Osteocyte (in vitro differentiated cells): ENCODE measurements at regions not wholly inside any gene's neighbourhood (a gene's known extent, or its start where the extent isn't known, plus 50 kb on each side); places are given as distances from the start of the nearest gene placed in this dataset.
"Not testable (repeated sequence)": the region's sequence is repeated elsewhere in the genome, so short reads cannot be mapped to it uniquely, and the experiment has no call there.

Experiments used
- DNase-seq: peaks from one replicate; pipeline ENCODE4 v3.0.0; 2021; ENCODE audit warnings: mixed read lengths; ENCODE audit not compliant: unreplicated experiment; ENCODE audit errors: extremely low spot score
- H3K27ac Mint-ChIP-seq: one replicate; pipeline ENCODE4 v1.8.0; 2021; ENCODE audit warnings: mild to moderate bottlenecking, mixed read lengths; ENCODE audit not compliant: unreplicated experiment
- H3K27me3 Mint-ChIP-seq: one replicate; pipeline ENCODE4 v1.8.0; 2021; ENCODE audit warnings: mixed read lengths; ENCODE audit not compliant: unreplicated experiment
- H3K36me3 Mint-ChIP-seq: one replicate; pipeline ENCODE4 v1.8.0; 2021; ENCODE audit warnings: mixed read lengths; ENCODE audit not compliant: unreplicated experiment
- H3K4me1 Mint-ChIP-seq: one replicate; pipeline ENCODE4 v1.8.0; 2021; ENCODE audit warnings: mixed read lengths; ENCODE audit not compliant: unreplicated experiment
- H3K4me3 Mint-ChIP-seq: one replicate; pipeline ENCODE4 v1.8.0; 2021; ENCODE audit warnings: mild to moderate bottlenecking, moderate library complexity, mixed read lengths; ENCODE audit not compliant: unreplicated experiment
- H3K9me3 Mint-ChIP-seq: one replicate; pipeline ENCODE4 v1.8.0; 2021; ENCODE audit warnings: mixed read lengths; ENCODE audit not compliant: unreplicated experiment
- TF ChIP-seq, protein P1 (sequence below): fragments of 200-600 bp; sonication (generic); IDR thresholded peaks from 2 replicates; pipeline ENCODE4 v1.5.0; 2021; ENCODE audit warnings: antibody characterized with exemption, mild to moderate bottlenecking, moderate library complexity

DNA sequence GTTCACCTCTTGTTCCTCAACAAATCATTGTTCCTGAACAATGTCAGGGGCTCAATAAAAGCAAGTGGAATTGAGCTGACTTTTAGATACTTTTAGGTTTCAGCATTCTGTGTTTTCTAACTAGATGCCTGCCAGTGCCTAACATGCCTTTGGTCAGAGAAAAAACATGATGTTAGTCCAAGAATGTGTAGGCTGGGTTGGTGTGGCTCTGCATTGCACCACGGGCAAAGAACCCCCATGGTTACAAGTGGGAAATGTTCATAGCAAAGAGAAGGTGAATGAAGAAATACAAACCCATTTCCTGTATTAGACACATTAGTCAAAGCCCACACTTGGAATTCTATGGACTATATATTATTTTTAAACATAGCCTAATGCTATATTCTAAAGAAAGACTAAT is 193.3 kb downstream of the TMEM200A start:
- H3K36me3 Mint-ChIP-seq, result no peaks in the 10 kb centered on the region

DNA sequence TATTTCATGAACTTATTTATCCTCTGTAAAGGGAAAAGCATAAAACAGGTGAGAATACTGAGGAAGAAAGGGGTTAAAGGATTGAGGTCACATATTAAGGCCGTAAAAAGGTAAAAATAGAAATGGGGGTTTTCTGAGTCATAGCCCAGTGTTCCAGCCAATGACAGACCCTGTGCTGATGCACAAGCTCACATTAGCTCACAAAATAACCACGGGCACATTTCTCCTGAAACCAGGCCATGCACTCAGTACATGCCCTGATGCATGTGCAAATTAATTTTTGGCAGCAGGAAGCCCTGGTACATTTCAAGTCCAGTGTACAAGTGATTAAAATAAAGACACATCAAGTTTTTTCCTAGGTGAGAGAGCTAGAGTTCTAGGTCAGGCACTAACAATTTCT is 194.4 kb downstream of the TMEM200A start:
- Mint-ChIP-seq H3K4me3 (no peak overlapping the region), H3K27ac (no peak overlapping the region), H3K36me3 (no peaks in the 10 kb centered on the region), H3K27me3 (no peaks in the 10 kb centered on the region), H3K4me1 (peaks cover 29% of the 10 kb centered on the region), H3K9me3 (no peaks in the 10 kb centered on the region)
- TF ChIP-seq, protein P1, sequence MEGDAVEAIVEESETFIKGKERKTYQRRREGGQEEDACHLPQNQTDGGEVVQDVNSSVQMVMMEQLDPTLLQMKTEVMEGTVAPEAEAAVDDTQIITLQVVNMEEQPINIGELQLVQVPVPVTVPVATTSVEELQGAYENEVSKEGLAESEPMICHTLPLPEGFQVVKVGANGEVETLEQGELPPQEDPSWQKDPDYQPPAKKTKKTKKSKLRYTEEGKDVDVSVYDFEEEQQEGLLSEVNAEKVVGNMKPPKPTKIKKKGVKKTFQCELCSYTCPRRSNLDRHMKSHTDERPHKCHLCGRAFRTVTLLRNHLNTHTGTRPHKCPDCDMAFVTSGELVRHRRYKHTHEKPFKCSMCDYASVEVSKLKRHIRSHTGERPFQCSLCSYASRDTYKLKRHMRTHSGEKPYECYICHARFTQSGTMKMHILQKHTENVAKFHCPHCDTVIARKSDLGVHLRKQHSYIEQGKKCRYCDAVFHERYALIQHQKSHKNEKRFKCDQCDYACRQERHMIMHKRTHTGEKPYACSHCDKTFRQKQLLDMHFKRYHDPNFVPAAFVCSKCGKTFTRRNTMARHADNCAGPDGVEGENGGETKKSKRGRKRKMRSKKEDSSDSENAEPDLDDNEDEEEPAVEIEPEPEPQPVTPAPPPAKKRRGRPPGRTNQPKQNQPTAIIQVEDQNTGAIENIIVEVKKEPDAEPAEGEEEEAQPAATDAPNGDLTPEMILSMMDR, result no peak
- DNase-seq, result no peak

More for the DNA sequence above, 193.3 kb downstream of the TMEM200A start:
- H3K4me3 Mint-ChIP-seq, result no peak overlapping the region
- DNase-seq, result no peak
- H3K27ac Mint-ChIP-seq, result no peak overlapping the region
- H3K4me1 Mint-ChIP-seq, result peaks cover 29% of the 10 kb centered on the region
- TF ChIP-seq, protein P1, result no peak
- no peaks in the 10 kb centered on the region for H3K27me3 Mint-ChIP-seq
- no peaks in the 10 kb centered on the region for H3K9me3 Mint-ChIP-seq

DNA sequence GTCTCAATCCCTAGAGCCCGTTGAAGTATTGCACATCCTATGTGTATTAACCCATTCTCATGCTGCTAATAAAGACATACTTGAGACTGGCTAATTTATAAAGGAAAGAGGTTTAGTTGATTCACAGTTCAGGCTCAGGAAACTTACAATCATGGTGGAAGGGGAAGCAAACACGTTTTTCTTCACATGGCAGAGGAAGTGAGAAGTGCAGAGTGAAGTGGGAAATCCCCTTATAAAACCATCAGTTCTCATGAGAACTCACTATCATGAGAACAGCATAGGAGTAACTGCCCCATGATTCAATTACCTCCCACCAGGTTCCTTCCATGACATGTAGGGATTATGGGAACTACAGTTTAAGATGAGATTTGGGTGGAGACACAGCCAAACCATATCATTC is 195.3 kb downstream of the TMEM200A start:
- H3K36me3 Mint-ChIP-seq, H3K9me3 Mint-ChIP-seq, H3K27me3 Mint-ChIP-seq, DNase-seq, H3K27ac Mint-ChIP-seq, H3K4me3 Mint-ChIP-seq: not testable (repeated sequence)
- H3K4me1 Mint-ChIP-seq, result peaks cover 29% of the 10 kb centered on the region

DNA sequence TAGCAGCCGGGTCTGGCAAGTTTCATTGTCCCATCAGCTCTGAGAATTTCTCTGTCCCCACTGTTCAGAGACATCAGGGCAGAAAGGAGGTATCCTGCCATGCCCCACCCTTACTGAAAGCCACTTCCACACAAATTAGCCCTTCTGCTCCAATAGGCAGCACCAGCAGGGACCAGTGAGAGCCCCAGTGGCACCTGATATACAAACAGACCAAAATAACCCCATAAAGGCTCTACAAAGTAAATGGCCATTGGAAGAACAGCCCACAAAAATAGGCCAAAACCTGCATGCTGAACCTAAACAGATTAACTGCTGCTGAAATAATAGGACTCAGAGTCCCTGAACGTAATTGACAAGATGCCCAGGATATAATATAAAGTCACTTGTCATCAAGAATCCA is 199.9 kb downstream of the TMEM200A start:
- Mint-ChIP-seq H3K27me3 (no peaks in the 10 kb centered on the region), H3K4me3 (no peak overlapping the region), H3K4me1 (no peaks in the 10 kb centered on the region), H3K9me3 (no peaks in the 10 kb centered on the region), H3K27ac (no peak overlapping the region), H3K36me3 (no peaks in the 10 kb centered on the region)
- TF ChIP-seq, protein P1, result no peak
- DNase-seq, result no peak

DNA sequence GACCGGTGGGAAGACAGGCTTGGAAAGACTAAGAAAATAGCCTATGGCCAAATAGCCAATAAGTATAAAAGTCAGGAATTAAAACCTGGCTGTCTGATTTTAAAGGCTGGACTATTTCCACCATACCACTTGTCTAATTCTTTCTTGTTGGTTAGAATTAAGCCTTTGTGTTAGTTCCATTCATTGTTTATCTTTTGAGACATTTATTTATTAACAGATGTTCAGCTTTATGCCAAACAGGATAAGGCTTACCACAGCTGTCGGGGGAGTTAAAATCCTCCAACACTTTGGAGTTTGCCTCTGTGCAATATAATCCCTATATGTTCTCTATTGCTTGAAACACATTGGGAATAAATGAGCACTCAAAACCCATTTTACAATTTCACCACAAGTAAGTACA is 208.3 kb downstream of the TMEM200A start:
- TF ChIP-seq, protein P1, result no peak
- H3K27ac Mint-ChIP-seq, result no peak overlapping the region
- no peaks in the 10 kb centered on the region for H3K4me1 Mint-ChIP-seq
- DNase-seq, result no peak
- H3K27me3 Mint-ChIP-seq, result no peaks in the 10 kb centered on the region
- H3K36me3 Mint-ChIP-seq, result no peaks in the 10 kb centered on the region
- H3K4me3 Mint-ChIP-seq, result no peak overlapping the region
- H3K9me3 Mint-ChIP-seq, result no peaks in the 10 kb centered on the region

DNA sequence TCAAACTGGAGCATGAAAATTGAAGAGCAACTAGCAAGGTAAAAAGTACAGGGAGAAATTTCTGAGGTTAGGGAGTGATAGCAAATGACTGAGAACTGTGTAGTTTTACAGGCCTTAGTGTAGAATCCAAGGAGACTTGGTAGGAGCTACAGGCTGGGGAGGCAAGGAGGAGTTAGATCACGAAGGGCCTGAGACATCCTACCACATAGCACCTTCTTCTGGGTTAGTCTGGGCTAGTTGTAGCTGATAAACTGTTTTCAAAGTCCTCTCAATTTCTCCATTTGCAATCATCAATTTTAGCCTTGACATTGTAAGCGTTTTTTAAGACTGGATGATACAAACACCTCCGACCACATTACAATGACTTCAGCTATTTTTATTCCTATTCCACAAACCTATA is 209.7 kb downstream of the TMEM200A start:
- no peaks in the 10 kb centered on the region for H3K9me3 Mint-ChIP-seq

More for the DNA sequence above, 209.7 kb downstream of the TMEM200A start:
- H3K36me3 Mint-ChIP-seq, result no peaks in the 10 kb centered on the region
- no peak overlapping the region for H3K27ac Mint-ChIP-seq
- H3K4me3 Mint-ChIP-seq, result no peak overlapping the region
- TF ChIP-seq, protein P1, result no peak
- H3K4me1 Mint-ChIP-seq, result no peaks in the 10 kb centered on the region
- no peaks in the 10 kb centered on the region for H3K27me3 Mint-ChIP-seq
- DNase-seq, result no peak
